ENCODE measurements at regions not wholly inside any gene's neighbourhood (a gene's known extent, or its start where the extent isn't known, plus 50 kb on each side); places are given as distances from the start of the nearest gene placed in this dataset.

GRCh38 chr22:48757581-48757980 lies 1070.1 kb downstream of the BRD1 start:
- TF ChIP-seq POLR2A (IDR thresholded peaks at IDR 0.05), result no peak
- no peak for TF ChIP-seq CTCF (IDR thresholded peaks at IDR 0.05)

Measured in esophagus squamous epithelium (tissue), 4 donors.